Nephron (organoid): ENCODE measurements at regions not wholly inside any gene's neighbourhood (a gene's known extent, or its start where the extent isn't known, plus 50 kb on each side); places are given as distances from the start of the nearest gene placed in this dataset.
"Not testable (repeated sequence)": the region's sequence is repeated elsewhere in the genome, so short reads cannot be mapped to it uniquely, and the experiment has no call there.

Experiments
- H3K27ac Mint-ChIP-seq, 3 experiments: 2 replicates each; pipeline ENCODE4 v1.8.0; 2020; ENCODE audit warnings: mixed read lengths in 3 of 3, mild to moderate bottlenecking in 2 of 3, moderate library complexity in 1 of 3
- H3K27me3 Mint-ChIP-seq: 2 replicates; pipeline ENCODE4 v1.8.0; 2021; ENCODE audit warnings: low read depth, mild to moderate bottlenecking, moderate library complexity, mixed read lengths
- H3K36me3 Mint-ChIP-seq: 2 replicates; pipeline ENCODE4 v1.8.0; 2020; ENCODE audit warnings: low read depth, mixed read lengths
- H3K4me1 Mint-ChIP-seq: 2 replicates; pipeline ENCODE4 v1.8.0; 2020; ENCODE audit warnings: mixed read lengths
- H3K4me3 Mint-ChIP-seq, 3 experiments: 2 replicates each; pipeline ENCODE4 v1.8.0; 2020; ENCODE audit warnings: mild to moderate bottlenecking in 3 of 3, mixed read lengths in 3 of 3, moderate library complexity in 2 of 3
- H3K9me3 Mint-ChIP-seq: 2 replicates; pipeline ENCODE4 v1.8.0; 2020; ENCODE audit warnings: mixed read lengths
- CTCF ChIP-seq, 3 experiments: fragments of 200-600 bp; sonication (generic); IDR thresholded peaks; one replicate each; pipeline ENCODE4 v1.5.0; 2021; ENCODE audit warnings: antibody characterized with exemption in 3 of 3; ENCODE audit not compliant: unreplicated experiment in 3 of 3

- no peak for TF ChIP-seq CTCF (IDR thresholded peaks at IDR 0.05; ENCODE audit: unreplicated experiment in 3 of 3)
- Mint-ChIP-seq H3K36me3 (peaks cover under 1% of the 10 kb centered on the region), H3K27me3 (peaks cover 5% of the 10 kb centered on the region), H3K9me3 (peaks cover 13% of the 10 kb centered on the region), H3K4me1 (no peaks in the 10 kb centered on the region), H3K27ac (no peak overlapping the region), H3K4me3 (no peak overlapping the region)
Observed at GRCh38 chrX:40373641-40374040, 207.1 kb upstream of the ATP6AP2 start.

GRCh38 chrX:40373025-40373424, 207.7 kb upstream of the ATP6AP2 start:
- no peaks in the 10 kb centered on the region for H3K4me1 Mint-ChIP-seq
- peaks cover 8% of the 10 kb centered on the region for H3K27me3 Mint-ChIP-seq
- no peaks in the 10 kb centered on the region for H3K36me3 Mint-ChIP-seq
- peaks cover 12% of the 10 kb centered on the region for H3K9me3 Mint-ChIP-seq
- H3K4me3 Mint-ChIP-seq, result no peak overlapping the region
- no peak for TF ChIP-seq CTCF (IDR thresholded peaks at IDR 0.05; ENCODE audit: unreplicated experiment in 3 of 3)
- H3K27ac Mint-ChIP-seq, result no peak overlapping the region

GRCh38 chrX:40371376-40371775, 209.4 kb upstream of the ATP6AP2 start:
- peaks cover 8% of the 10 kb centered on the region for H3K27me3 Mint-ChIP-seq
- no peak overlapping the region for H3K4me3 Mint-ChIP-seq
- no peak overlapping the region for H3K27ac Mint-ChIP-seq
- no peak for TF ChIP-seq CTCF (IDR thresholded peaks at IDR 0.05; ENCODE audit: unreplicated experiment in 3 of 3)
- H3K36me3 Mint-ChIP-seq, result no peaks in the 10 kb centered on the region
- peaks cover 13% of the 10 kb centered on the region for H3K9me3 Mint-ChIP-seq
- no peaks in the 10 kb centered on the region for H3K4me1 Mint-ChIP-seq

- H3K27me3 Mint-ChIP-seq, result peaks cover 8% of the 10 kb centered on the region
- no peaks in the 10 kb centered on the region for H3K36me3 Mint-ChIP-seq
- H3K27ac Mint-ChIP-seq, result no peak overlapping the region
- no peak overlapping the region for H3K4me3 Mint-ChIP-seq
- peaks cover 29% of the 10 kb centered on the region for H3K9me3 Mint-ChIP-seq
- no peak for TF ChIP-seq CTCF (IDR thresholded peaks at IDR 0.05; ENCODE audit: unreplicated experiment in 3 of 3)
- H3K4me1 Mint-ChIP-seq, result no peaks in the 10 kb centered on the region
Observed at GRCh38 chrX:40368611-40369061, 212.1 kb upstream of the ATP6AP2 start.

- peaks cover 25% of the 10 kb centered on the region for H3K9me3 Mint-ChIP-seq
Observed at GRCh38 chrX:40366661-40367060, 214.1 kb upstream of the ATP6AP2 start.

GRCh38 chrX:40362291-40362690, 218.5 kb upstream of the ATP6AP2 start:
- peaks cover 38% of the 10 kb centered on the region for H3K9me3 Mint-ChIP-seq
- H3K4me3 Mint-ChIP-seq, H3K27ac Mint-ChIP-seq, H3K36me3 Mint-ChIP-seq, H3K4me1 Mint-ChIP-seq, H3K27me3 Mint-ChIP-seq: not testable (repeated sequence)

More at GRCh38 chrX:40366661-40367060, 214.1 kb upstream of the ATP6AP2 start:
- Mint-ChIP-seq H3K27ac (no peak overlapping the region), H3K27me3 (peaks cover 8% of the 10 kb centered on the region), H3K36me3 (no peaks in the 10 kb centered on the region), H3K4me3 (no peak overlapping the region), H3K4me1 (no peaks in the 10 kb centered on the region)
- TF ChIP-seq CTCF (IDR thresholded peaks at IDR 0.05; ENCODE audit: unreplicated experiment in 3 of 3), result no peak
